ENCODE measurements at regions not wholly inside any gene's neighbourhood (a gene's known extent, or its start where the extent isn't known, plus 50 kb on each side); places are given as distances from the start of the nearest gene placed in this dataset.

- no peaks in the 10 kb centered on the region for H3K36me3 Mint-ChIP-seq
- peaks cover 0 to 8% (median 1%) of the 10 kb centered on the region in 11 donors for H3K9me3 Mint-ChIP-seq
- peaks cover 0 to 51% (median 33%) of the 10 kb centered on the region in 5 donors for H3K27me3 Mint-ChIP-seq
- no peak overlapping the region for H3K27ac Mint-ChIP-seq
- POLR2A ChIA-PET: no interaction called here
- H3K4me3 ChIP-seq (ENCODE audit: low read length): no peak overlapping the region
- DNase-seq: no peak
- intact Hi-C loops (cut with micrococcal nuclease): no loop called here
- no peak overlapping the region for H3K4me3 Mint-ChIP-seq
- H3K27ac ChIP-seq (ENCODE audit: low read depth, low read length): no peak overlapping the region
- H3K4me1 ChIP-seq (ENCODE audit: control insufficient read depth in 2 of 2, insufficient read depth in 2 of 2, low read length in 2 of 2): no peaks in the 10 kb centered on the region
- no peaks in the 10 kb centered on the region for H3K4me1 Mint-ChIP-seq
- no peak for ATAC-seq
- H3K36me3 ChIP-seq (ENCODE audit: control insufficient read depth in 2 of 3, insufficient read depth in 3 of 3, low read length in 3 of 3): no peaks in the 10 kb centered on the region
- CTCF ChIA-PET: no interaction called here
- H3K27me3 ChIP-seq (ENCODE audit: control insufficient read depth in 2 of 2, insufficient read depth in 2 of 2, low read length in 2 of 2): no peaks in the 10 kb centered on the region
- no peaks in the 10 kb centered on the region for H3K9me3 ChIP-seq (ENCODE audit: control insufficient read depth in 2 of 3, low read length in 3 of 3)
Observed at GRCh38 chr10:84089162-84089561, 50.1 kb upstream of the GHITM start.

Data from naive thymus-derived CD4-positive, alpha-beta T cell (primary cell).